ENCODE measurements at regions not wholly inside any gene's neighbourhood (a gene's known extent, or its start where the extent isn't known, plus 50 kb on each side); places are given as distances from the start of the nearest gene placed in this dataset.
"Not testable (repeated sequence)": the region's sequence is repeated elsewhere in the genome, so short reads cannot be mapped to it uniquely, and the experiment has no call there.

DNA sequence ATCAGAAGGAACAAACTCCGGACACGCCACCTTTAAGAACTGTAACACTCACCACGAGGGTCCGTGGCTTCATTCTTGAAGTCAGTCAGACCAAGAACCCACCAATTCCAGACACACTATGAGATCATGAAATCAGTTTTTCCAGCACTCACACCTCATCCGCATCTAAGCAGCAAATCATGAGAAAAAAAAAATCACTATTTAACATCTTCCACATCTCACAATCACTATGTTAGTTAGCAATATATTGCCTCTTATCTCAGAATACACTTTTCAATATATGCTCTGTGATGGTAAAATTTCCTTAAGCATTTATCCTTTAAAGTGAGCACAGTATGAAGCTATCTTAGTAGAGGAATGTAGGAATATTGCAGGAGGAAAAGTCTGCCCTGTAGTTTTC, 328.7 kb downstream of the FAM181B start:
- no peaks in the 10 kb centered on the region for H3K4me1 Mint-ChIP-seq (ENCODE audit: low read depth)
- H3K9me3 Mint-ChIP-seq = peaks cover 3% of the 10 kb centered on the region
- Histone ChIP-seq H3K27me3 (ENCODE audit: control insufficient read depth in 1 of 2, insufficient read depth in 2 of 2, low read length in 2 of 2) (no peaks in the 10 kb centered on the region), H3K27ac (ENCODE audit: low read depth in 1 of 2, low read length in 2 of 2) (no peak overlapping the region), H3K9me3 (ENCODE audit: control insufficient read depth in 1 of 2, insufficient read depth in 1 of 2, low read length in 2 of 2) (peaks cover 0 to 14% of the 10 kb centered on the region in 2 experiments), H3K4me3 (ENCODE audit: low read length) (no peak overlapping the region), H3K4me1 (ENCODE audit: insufficient read depth, low read length) (no peaks in the 10 kb centered on the region), H3K36me3 (ENCODE audit: insufficient read depth, low read length) (no peaks in the 10 kb centered on the region)
- ChIA-PET POLR2A (no interaction called here), CTCF (no interaction called here)
- H3K27ac Mint-ChIP-seq = no peak overlapping the region
- no peak for DNase-seq
- TF ChIP-seq, protein P1, sequence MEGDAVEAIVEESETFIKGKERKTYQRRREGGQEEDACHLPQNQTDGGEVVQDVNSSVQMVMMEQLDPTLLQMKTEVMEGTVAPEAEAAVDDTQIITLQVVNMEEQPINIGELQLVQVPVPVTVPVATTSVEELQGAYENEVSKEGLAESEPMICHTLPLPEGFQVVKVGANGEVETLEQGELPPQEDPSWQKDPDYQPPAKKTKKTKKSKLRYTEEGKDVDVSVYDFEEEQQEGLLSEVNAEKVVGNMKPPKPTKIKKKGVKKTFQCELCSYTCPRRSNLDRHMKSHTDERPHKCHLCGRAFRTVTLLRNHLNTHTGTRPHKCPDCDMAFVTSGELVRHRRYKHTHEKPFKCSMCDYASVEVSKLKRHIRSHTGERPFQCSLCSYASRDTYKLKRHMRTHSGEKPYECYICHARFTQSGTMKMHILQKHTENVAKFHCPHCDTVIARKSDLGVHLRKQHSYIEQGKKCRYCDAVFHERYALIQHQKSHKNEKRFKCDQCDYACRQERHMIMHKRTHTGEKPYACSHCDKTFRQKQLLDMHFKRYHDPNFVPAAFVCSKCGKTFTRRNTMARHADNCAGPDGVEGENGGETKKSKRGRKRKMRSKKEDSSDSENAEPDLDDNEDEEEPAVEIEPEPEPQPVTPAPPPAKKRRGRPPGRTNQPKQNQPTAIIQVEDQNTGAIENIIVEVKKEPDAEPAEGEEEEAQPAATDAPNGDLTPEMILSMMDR (IDR thresholded peaks at IDR 0.05) = no peak
- ATAC-seq (ENCODE audit: poor library complexity) = no peak
- no peaks in the 10 kb centered on the region for H3K27me3 Mint-ChIP-seq
- no peaks in the 10 kb centered on the region for H3K36me3 Mint-ChIP-seq (ENCODE audit: low read depth)
- intact Hi-C loops (cut with DNase I, micrococcal nuclease) = no loop called here
- no peak overlapping the region for H3K4me3 Mint-ChIP-seq

DNA sequence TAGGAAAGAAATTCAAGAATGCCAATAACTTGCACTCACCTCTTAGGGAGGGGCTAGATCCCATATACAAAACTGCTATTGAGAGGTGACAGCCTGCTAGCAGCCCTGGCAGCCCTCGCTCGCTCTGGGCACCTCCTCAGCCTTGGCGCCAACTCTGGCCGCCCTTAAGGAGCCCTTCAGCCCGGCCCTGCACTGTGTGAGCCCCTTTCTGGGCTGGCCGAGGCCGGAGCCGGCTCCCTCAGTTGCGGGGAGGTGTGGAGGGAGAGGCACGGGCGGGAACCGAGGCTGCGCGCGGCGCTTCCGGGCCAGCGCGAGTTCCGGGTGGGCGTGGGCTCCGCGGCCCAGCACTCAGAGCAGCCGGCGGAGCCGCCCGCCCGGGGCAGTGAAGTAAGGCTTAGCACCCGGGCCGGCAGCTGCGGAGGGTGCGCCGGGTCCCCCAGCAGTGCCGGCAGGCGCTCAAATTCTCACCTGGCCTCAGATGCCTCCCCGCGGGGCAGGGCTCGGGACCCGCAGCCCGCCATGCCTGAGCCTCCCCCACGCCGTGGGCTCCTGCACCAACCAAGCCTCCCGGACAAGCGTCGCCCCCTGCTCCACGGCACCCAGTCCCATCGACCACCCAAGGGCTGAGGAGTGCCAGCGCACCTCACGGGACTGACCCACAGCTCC, 329.9 kb downstream of the FAM181B start:
- H3K27ac ChIP-seq (ENCODE audit: low read depth in 1 of 2, low read length in 2 of 2) = no peak overlapping the region
- peaks cover 0 to 5% of the 10 kb centered on the region in 2 experiments for H3K9me3 ChIP-seq (ENCODE audit: control insufficient read depth in 1 of 2, insufficient read depth in 1 of 2, low read length in 2 of 2)
- no peaks in the 10 kb centered on the region for H3K27me3 Mint-ChIP-seq
- DNase-seq (no peak), ATAC-seq (ENCODE audit: poor library complexity) (no peak)
- H3K4me1 ChIP-seq (ENCODE audit: insufficient read depth, low read length) = no peaks in the 10 kb centered on the region
- POLR2A ChIA-PET = no interaction called here
- no peaks in the 10 kb centered on the region for H3K36me3 Mint-ChIP-seq (ENCODE audit: low read depth)
- H3K36me3 ChIP-seq (ENCODE audit: insufficient read depth, low read length) = no peaks in the 10 kb centered on the region
- TF ChIP-seq, protein P1 (IDR thresholded peaks at IDR 0.05) = no peak
- CTCF ChIA-PET = no interaction called here
- no peak overlapping the region for H3K4me3 Mint-ChIP-seq
- H3K9me3 Mint-ChIP-seq = peaks cover 3% of the 10 kb centered on the region
- H3K27me3 ChIP-seq (ENCODE audit: control insufficient read depth in 1 of 2, insufficient read depth in 2 of 2, low read length in 2 of 2) = no peaks in the 10 kb centered on the region
- no peaks in the 10 kb centered on the region for H3K4me1 Mint-ChIP-seq (ENCODE audit: low read depth)
- intact Hi-C loops (cut with DNase I, micrococcal nuclease) = no loop called here
- no peak overlapping the region for H3K27ac Mint-ChIP-seq
- H3K4me3 ChIP-seq (ENCODE audit: low read length) = no peak overlapping the region

DNA sequence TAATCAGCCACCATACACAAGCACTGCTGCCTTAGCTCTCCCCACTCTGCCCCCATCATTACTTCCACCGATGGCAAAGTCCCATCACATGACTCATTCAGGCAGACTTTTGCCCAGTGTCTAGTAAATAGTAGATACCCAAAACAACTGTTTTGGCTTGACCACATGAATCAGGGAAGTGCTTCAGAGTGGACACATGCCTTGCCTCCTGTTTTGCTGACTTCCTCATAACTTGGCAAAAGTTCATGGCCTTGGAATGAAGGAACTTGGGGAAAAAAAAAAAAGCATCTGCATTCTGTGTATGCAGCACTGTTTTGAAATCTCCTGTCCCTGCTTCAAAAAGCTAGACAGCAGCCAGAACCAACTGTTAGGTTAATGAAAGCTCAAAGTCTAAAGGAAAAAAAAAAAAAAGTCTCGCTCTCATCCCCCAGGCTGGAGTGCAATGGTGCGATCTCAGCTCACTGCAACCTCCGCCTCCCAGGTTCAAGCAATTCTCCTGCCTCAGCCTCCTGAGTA, 335.3 kb downstream of the FAM181B start:
- no peaks in the 10 kb centered on the region for H3K4me1 Mint-ChIP-seq (ENCODE audit: low read depth)
- no peak for ATAC-seq (ENCODE audit: poor library complexity)
- ChIA-PET POLR2A (no interaction called here), CTCF (no interaction called here)
- H3K36me3 Mint-ChIP-seq (ENCODE audit: low read depth) = no peaks in the 10 kb centered on the region
- intact Hi-C loops (cut with DNase I, micrococcal nuclease) = no loop called here
- Histone ChIP-seq H3K9me3 (ENCODE audit: control insufficient read depth in 1 of 2, insufficient read depth in 1 of 2, low read length in 2 of 2) (peaks cover 0 to 7% of the 10 kb centered on the region in 2 experiments), H3K4me1 (ENCODE audit: insufficient read depth, low read length) (no peaks in the 10 kb centered on the region), H3K27ac (ENCODE audit: low read depth in 1 of 2, low read length in 2 of 2) (no peak overlapping the region), H3K4me3 (ENCODE audit: low read length) (no peak overlapping the region), H3K27me3 (ENCODE audit: control insufficient read depth in 1 of 2, insufficient read depth in 2 of 2, low read length in 2 of 2) (no peaks in the 10 kb centered on the region), H3K36me3 (ENCODE audit: insufficient read depth, low read length) (no peaks in the 10 kb centered on the region)
- H3K27ac Mint-ChIP-seq = no peak overlapping the region
- DNase-seq = no peak
- TF ChIP-seq, protein P1 (IDR thresholded peaks at IDR 0.05) = no peak
- peaks cover 8% of the 10 kb centered on the region for H3K9me3 Mint-ChIP-seq
- H3K27me3 Mint-ChIP-seq = no peaks in the 10 kb centered on the region
- no peak overlapping the region for H3K4me3 Mint-ChIP-seq

DNA sequence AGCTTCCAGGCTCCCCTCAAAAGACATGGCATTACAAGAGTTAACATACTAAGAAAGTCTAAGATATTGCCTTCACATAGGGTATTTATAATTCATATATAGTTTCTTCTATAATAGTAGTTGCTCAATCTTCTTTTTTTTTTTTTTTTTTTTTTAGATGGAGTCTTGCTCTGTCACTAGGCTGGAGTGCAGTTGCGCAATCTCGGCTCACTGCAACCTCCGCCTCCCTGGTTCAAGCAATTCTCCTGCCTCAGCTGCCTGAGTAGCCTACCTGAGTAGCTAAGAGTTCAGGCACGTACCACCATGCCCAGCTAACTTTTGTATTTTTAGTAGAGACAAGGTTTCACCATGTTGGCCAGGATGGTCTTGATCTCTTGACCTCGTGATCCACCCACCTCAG, 337.0 kb downstream of the FAM181B start:
- POLR2A ChIA-PET = interaction anchor here (0.7 kb wide), 1 partner anchor 103 kb away, joined by 5 read pairs; no protein-coding TSS in a partner anchor
- not testable (repeated sequence) for H3K9me3 ChIP-seq (ENCODE audit: control insufficient read depth in 1 of 2, insufficient read depth in 1 of 2, low read length in 2 of 2); H3K27me3 Mint-ChIP-seq

More for the DNA sequence above, 337.0 kb downstream of the FAM181B start:
- H3K36me3 Mint-ChIP-seq (ENCODE audit: low read depth); DNase-seq; H3K4me3 ChIP-seq (ENCODE audit: low read length); intact Hi-C loops (cut with DNase I, micrococcal nuclease); ATAC-seq (ENCODE audit: poor library complexity); CTCF ChIA-PET; H3K27ac ChIP-seq (ENCODE audit: low read depth in 1 of 2, low read length in 2 of 2); H3K27me3 ChIP-seq (ENCODE audit: control insufficient read depth in 1 of 2, insufficient read depth in 2 of 2, low read length in 2 of 2); H3K4me1 ChIP-seq (ENCODE audit: insufficient read depth, low read length); H3K4me3 Mint-ChIP-seq; H3K27ac Mint-ChIP-seq; H3K4me1 Mint-ChIP-seq (ENCODE audit: low read depth); H3K36me3 ChIP-seq (ENCODE audit: insufficient read depth, low read length): not testable (repeated sequence)
- H3K9me3 Mint-ChIP-seq = peaks cover 12% of the 10 kb centered on the region

All from CD4-positive, alpha-beta T cell (primary cell).